DND-41 (cell line): ENCODE measurements at regions not wholly inside any gene's neighbourhood (a gene's known extent, or its start where the extent isn't known, plus 50 kb on each side); places are given as distances from the start of the nearest gene placed in this dataset.

Source experiments
- ATAC-seq: fragments of 200-7000 bp; cut with Tn5 transposase; 3 replicates; pipeline ENCODE4 v1.9.1; 2021; ENCODE audit warnings: low read depth; ENCODE audit not compliant: insufficient read depth
- DNase-seq: peaks from one replicate; pipeline ENCODE4 v3.0.0-alpha.2; 2020
- H2AFZ ChIP-seq: 2 replicates; pipeline ENCODE4 v1.6.0; 2012; ENCODE audit warnings: low read depth, low read length
- H3K27ac ChIP-seq: 2 replicates; pipeline ENCODE4 v1.5.1; 2012; ENCODE audit warnings: low read length, inconsistent platforms
- H3K27me3 ChIP-seq: fragments of 200-600 bp; sonication (generic); 2 replicates; pipeline ENCODE4 v1.6.0; 2012; ENCODE audit warnings: low read length, mild to moderate bottlenecking, inconsistent platforms; ENCODE audit not compliant: insufficient read depth, poor library complexity
- H3K36me3 ChIP-seq: 2 replicates; pipeline ENCODE4 v1.5.1; 2012; ENCODE audit warnings: low read length, inconsistent platforms; ENCODE audit not compliant: insufficient read depth
- H3K4me1 ChIP-seq: 2 replicates; pipeline ENCODE4 v1.5.1; 2012; ENCODE audit warnings: mild to moderate bottlenecking, low read length; ENCODE audit not compliant: insufficient read depth
- H3K4me2 ChIP-seq: 2 replicates; pipeline ENCODE4 v1.6.0; 2012; ENCODE audit warnings: mild to moderate bottlenecking, moderate library complexity, low read length, inconsistent platforms; ENCODE audit not compliant: insufficient read depth
- H3K4me3 ChIP-seq, 2 experiments: fragments of 200-600 bp in 1 of 2; shearing (Covaris generic) in 1 of 2; 2 replicates each; pipeline ENCODE4 v1.5.1; 2012 to 2016; ENCODE audit warnings: inconsistent platforms in 2 of 2, low read length in 2 of 2, mild to moderate bottlenecking in 2 of 2, low read depth in 1 of 2, moderate library complexity in 1 of 2
- H3K79me2 ChIP-seq: 2 replicates; pipeline ENCODE4 v1.6.0; 2012; ENCODE audit warnings: low read length, inconsistent platforms; ENCODE audit not compliant: insufficient read depth
- H3K9ac ChIP-seq: 2 replicates; pipeline ENCODE4 v1.6.0; 2012; ENCODE audit warnings: low read depth, mild to moderate bottlenecking, inconsistent platforms, low read length, moderate library complexity
- H3K9me3 ChIP-seq: 2 replicates; pipeline ENCODE4 v1.5.1; 2012; ENCODE audit warnings: low read length, moderate library complexity, mild to moderate bottlenecking, inconsistent platforms; ENCODE audit not compliant: insufficient read depth, severe bottlenecking
- H4K20me1 ChIP-seq: 2 replicates; pipeline ENCODE4 v1.6.0; 2012; ENCODE audit warnings: low read length; ENCODE audit not compliant: insufficient read depth
- CTCF ChIP-seq: IDR thresholded peaks from 2 replicates; pipeline ENCODE4 v1.5.1; 2012; ENCODE audit warnings: borderline replicate concordance, low read length, moderate library complexity, mild to moderate bottlenecking; ENCODE audit not compliant: poor library complexity, severe bottlenecking; ENCODE audit errors: extremely low read depth
- EZH2 ChIP-seq: IDR thresholded peaks from 3 replicates; pipeline ENCODE4 v1.6.1; 2012; ENCODE audit warnings: borderline replicate concordance, low read depth, mild to moderate bottlenecking, moderate library complexity, low read length, inconsistent platforms; ENCODE audit not compliant: severe bottlenecking

DNA sequence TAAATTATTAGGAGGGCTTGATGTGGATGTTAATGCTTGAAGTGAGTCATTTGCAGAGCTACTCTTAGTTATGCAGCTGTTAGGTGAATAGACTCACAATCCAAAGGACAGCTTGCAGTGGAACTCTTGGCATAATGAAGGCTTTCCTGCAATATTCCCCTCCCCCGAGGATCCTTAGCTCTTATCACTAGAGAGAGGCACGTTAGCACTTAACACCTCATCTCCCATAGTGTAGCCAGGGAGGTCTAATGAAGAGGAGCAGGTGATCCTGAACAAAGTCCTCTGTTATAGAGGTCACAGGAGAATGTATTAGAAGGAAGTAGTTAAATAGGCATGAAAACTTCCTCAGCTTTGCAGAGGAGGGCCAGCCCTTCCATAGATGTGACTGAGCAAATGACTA is 919.2 kb upstream of the FAT3 start:
- no peaks in the 10 kb centered on the region for H3K36me3 ChIP-seq

GRCh38 chr11:91303749-91304148 is 920.9 kb upstream of the FAT3 start:
- DNase-seq (no peak), ATAC-seq (no peak)
- TF ChIP-seq CTCF, result no peak
- TF ChIP-seq EZH2, result no peak
- H3K9me3 ChIP-seq, result no peaks in the 10 kb centered on the region
- no peaks in the 10 kb centered on the region for H3K79me2 ChIP-seq
- H3K4me3 ChIP-seq, result no peak overlapping the region
- no peak overlapping the region for H3K4me2 ChIP-seq
- H3K9ac ChIP-seq, result no peak overlapping the region
- no peaks in the 10 kb centered on the region for H4K20me1 ChIP-seq
- no peaks in the 10 kb centered on the region for H3K27me3 ChIP-seq
- no peaks in the 10 kb centered on the region for H3K36me3 ChIP-seq
- H3K4me1 ChIP-seq, result no peaks in the 10 kb centered on the region
- no peak overlapping the region for H2AFZ ChIP-seq
- no peak overlapping the region for H3K27ac ChIP-seq

More for the DNA sequence above, 919.2 kb upstream of the FAT3 start:
- ATAC-seq (no peak), DNase-seq (no peak)
- Histone ChIP-seq H3K4me2 (no peak overlapping the region), H3K4me1 (no peaks in the 10 kb centered on the region), H3K27me3 (no peaks in the 10 kb centered on the region), H3K79me2 (no peaks in the 10 kb centered on the region), H4K20me1 (no peaks in the 10 kb centered on the region), H3K9me3 (no peaks in the 10 kb centered on the region), H3K9ac (no peak overlapping the region), H3K4me3 (no peak overlapping the region), H3K27ac (no peak overlapping the region), H2AFZ (no peak overlapping the region)
- TF ChIP-seq EZH2 (no peak), CTCF (no peak)

- DNase-seq (no peak), ATAC-seq (no peak)
- Histone ChIP-seq H3K36me3 (no peaks in the 10 kb centered on the region), H4K20me1 (no peaks in the 10 kb centered on the region), H3K9ac (no peak overlapping the region), H2AFZ (no peak overlapping the region), H3K27me3 (no peaks in the 10 kb centered on the region), H3K79me2 (no peaks in the 10 kb centered on the region), H3K4me1 (no peaks in the 10 kb centered on the region), H3K27ac (no peak overlapping the region), H3K9me3 (no peaks in the 10 kb centered on the region), H3K4me2 (no peak overlapping the region), H3K4me3 (no peak overlapping the region)
- TF ChIP-seq CTCF (no peak), EZH2 (no peak)
These were observed 924.6 kb upstream of the FAT3 start for GRCh38 chr11:91299980-91300379.

DNA sequence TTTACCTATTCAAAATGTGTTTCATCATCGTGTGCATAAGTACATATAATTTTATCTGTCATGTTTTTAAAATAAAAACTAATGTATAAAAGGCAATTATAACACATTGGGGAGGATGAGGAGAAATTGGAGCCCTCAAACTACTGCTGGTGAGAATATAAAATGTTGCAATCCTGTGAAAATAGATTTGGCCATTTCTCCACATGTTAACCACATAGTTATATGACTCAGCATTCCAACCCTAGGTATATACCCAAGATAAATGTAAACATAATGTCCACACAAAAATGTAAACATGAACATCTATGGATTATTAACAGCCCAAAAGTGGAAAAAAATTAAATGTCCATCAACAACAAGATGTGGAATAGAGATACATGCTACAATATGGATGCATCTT is 928.0 kb upstream of the FAT3 start:
- H3K9me3 ChIP-seq, result no peaks in the 10 kb centered on the region
- H3K36me3 ChIP-seq, result no peaks in the 10 kb centered on the region
- no peaks in the 10 kb centered on the region for H3K27me3 ChIP-seq
- ATAC-seq, result no peak
- no peak overlapping the region for H2AFZ ChIP-seq
- DNase-seq, result no peak
- TF ChIP-seq EZH2 (no peak), CTCF (no peak)
- H3K4me3 ChIP-seq, result no peak overlapping the region
- H4K20me1 ChIP-seq, result no peaks in the 10 kb centered on the region
- no peak overlapping the region for H3K9ac ChIP-seq
- H3K4me1 ChIP-seq, result no peaks in the 10 kb centered on the region
- no peak overlapping the region for H3K27ac ChIP-seq
- no peak overlapping the region for H3K4me2 ChIP-seq
- H3K79me2 ChIP-seq, result no peaks in the 10 kb centered on the region
